ENCODE measurements at regions not wholly inside any gene's neighbourhood (a gene's known extent, or its start where the extent isn't known, plus 50 kb on each side); places are given as distances from the start of the nearest gene placed in this dataset.

GRCh38 chr1:219797683-219798082, 130.7 kb downstream of the SLC30A10 start:
- Histone ChIP-seq H3K27ac (no peak overlapping the region), H3K9me3 (ENCODE audit: severe bottlenecking) (no peaks in the 10 kb centered on the region), H3K4me3 (ENCODE audit: low read depth, low read length) (no peak overlapping the region), H3K27me3 (ENCODE audit: insufficient read depth, low read depth, severe bottlenecking) (no peaks in the 10 kb centered on the region), H3K36me3 (no peaks in the 10 kb centered on the region)
- DNase-seq, result no peak
- TF ChIP-seq CTCF (IDR thresholded peaks at IDR 0.05; ENCODE audit: low read depth, low read length), result no peak

- H3K27ac ChIP-seq, result no peak overlapping the region
- H3K9me3 ChIP-seq (ENCODE audit: severe bottlenecking), result no peaks in the 10 kb centered on the region
- no peak for TF ChIP-seq CTCF (IDR thresholded peaks at IDR 0.05; ENCODE audit: low read depth, low read length)
Observed at GRCh38 chr1:219797009-219797408, 131.3 kb downstream of the SLC30A10 start.

DNA sequence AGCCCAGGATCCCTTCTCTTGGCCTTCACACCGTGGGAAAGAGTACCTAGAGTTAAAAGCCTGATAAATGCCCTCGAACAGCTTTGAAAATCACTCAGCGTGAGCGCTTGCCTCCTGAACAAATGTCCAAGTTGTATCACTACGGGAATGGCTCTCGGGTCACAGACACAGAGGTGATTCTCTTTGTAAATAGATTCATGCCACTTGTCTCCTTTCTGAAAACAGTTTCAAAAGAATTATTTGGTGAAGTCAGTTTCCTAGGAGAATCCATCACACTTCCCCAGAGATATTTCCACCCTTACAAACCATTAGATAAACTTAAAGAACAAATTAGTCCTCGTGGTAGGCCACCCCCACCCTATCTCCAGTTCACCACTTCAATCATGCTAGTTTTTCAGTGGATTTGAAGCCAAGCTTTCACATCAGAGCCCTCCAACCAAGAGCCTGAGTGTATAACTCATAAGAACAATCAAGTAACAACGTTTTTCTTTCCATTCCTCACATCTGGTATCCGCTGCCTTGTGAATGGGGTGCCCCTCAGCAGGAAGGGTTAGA, 132.9 kb downstream of the SLC30A10 start:
- DNase-seq, result no peak
- no peaks in the 10 kb centered on the region for H3K9me3 ChIP-seq (ENCODE audit: severe bottlenecking)
- H3K27ac ChIP-seq, result no peak overlapping the region
- no peaks in the 10 kb centered on the region for H3K27me3 ChIP-seq (ENCODE audit: insufficient read depth, low read depth, severe bottlenecking)
- no peak for TF ChIP-seq CTCF (IDR thresholded peaks at IDR 0.05; ENCODE audit: low read depth, low read length)
- H3K4me3 ChIP-seq (ENCODE audit: low read depth, low read length), result no peak overlapping the region
- H3K36me3 ChIP-seq, result no peaks in the 10 kb centered on the region

More at GRCh38 chr1:219797009-219797408, 131.3 kb downstream of the SLC30A10 start:
- H3K27me3 ChIP-seq (ENCODE audit: insufficient read depth, low read depth, severe bottlenecking), result no peaks in the 10 kb centered on the region
- H3K36me3 ChIP-seq, result no peaks in the 10 kb centered on the region
- no peak overlapping the region for H3K4me3 ChIP-seq (ENCODE audit: low read depth, low read length)
- no peak for DNase-seq

DNA sequence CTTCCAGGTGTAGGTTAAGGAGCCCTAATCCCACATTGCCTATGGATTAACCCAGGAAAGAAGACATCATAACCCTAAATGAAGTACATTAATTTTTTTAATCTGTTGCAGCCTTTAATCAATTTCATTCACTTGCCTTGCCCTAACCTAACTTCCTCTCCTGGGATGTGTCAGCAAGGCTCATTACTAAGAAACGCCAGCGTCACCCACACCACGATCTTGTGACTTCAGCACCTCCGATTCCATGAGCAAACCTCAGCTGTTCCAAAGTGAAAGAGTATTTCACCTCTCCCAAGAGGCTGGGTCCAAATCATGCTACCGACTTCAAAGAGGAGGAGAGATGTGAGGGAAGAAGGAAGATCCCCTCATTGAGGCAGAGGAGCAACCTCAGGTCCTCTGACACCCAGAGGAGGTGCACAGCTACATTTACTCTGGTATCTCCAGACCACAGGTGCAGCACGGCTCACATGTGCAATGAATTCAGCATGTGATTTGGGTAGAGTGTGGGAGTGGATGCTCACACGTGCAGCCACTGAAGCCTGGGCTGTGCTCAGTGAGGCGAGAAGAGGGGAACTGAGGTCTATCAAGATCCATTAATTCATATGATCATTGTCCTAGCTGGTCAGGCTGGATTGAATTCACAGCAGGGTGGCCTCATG, 134.1 kb downstream of the SLC30A10 start:
- H3K4me3 ChIP-seq (ENCODE audit: low read depth, low read length), result no peak overlapping the region
- TF ChIP-seq CTCF (IDR thresholded peaks at IDR 0.05; ENCODE audit: low read depth, low read length), result no peak
- H3K27me3 ChIP-seq (ENCODE audit: insufficient read depth, low read depth, severe bottlenecking), result no peaks in the 10 kb centered on the region
- no peaks in the 10 kb centered on the region for H3K9me3 ChIP-seq (ENCODE audit: severe bottlenecking)
- no peaks in the 10 kb centered on the region for H3K36me3 ChIP-seq
- DNase-seq, result no peak
- H3K27ac ChIP-seq, result no peak overlapping the region

DNA sequence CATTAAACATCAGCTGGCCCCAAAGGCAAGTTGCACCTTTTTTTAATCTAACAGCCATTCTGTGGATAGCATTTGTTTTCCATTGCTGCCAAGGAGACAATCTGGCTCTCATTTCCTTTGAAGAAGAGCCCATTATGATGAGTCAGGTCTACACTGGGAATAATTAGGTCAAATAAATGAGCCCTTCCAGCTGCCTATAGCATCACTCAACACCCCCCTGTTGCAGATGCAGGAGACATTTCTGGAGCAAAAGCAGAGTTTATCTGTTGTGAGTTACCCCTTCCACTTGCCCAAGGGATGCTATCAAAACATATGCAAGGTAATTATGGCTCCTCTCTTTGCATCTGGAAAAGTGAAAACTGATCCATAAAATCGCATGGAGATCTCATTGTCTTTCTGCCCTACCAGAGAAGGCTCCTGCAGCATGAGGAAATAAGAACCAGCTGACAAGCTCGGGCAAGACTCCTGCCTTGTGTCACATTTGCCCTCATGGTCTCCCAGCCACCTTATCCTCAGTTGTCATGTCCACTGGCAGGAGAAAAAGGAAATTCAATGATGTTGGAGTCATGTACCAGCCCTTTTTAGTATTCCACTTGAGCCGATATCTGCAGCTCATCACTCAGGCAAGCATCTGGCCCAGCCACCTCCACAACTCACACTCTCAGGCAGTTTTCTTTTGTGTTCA, 135.9 kb downstream of the SLC30A10 start:
- Histone ChIP-seq H3K27ac (no peak overlapping the region), H3K36me3 (no peaks in the 10 kb centered on the region), H3K9me3 (ENCODE audit: severe bottlenecking) (no peaks in the 10 kb centered on the region), H3K4me3 (ENCODE audit: low read depth, low read length) (no peak overlapping the region), H3K27me3 (ENCODE audit: insufficient read depth, low read depth, severe bottlenecking) (no peaks in the 10 kb centered on the region)
- no peak for DNase-seq
- TF ChIP-seq CTCF (IDR thresholded peaks at IDR 0.05; ENCODE audit: low read depth, low read length), result no peak

Measured in WERI-Rb-1 (cell line).